MM.1S (cell line): ENCODE measurements at regions not wholly inside any gene's neighbourhood (a gene's known extent, or its start where the extent isn't known, plus 50 kb on each side); places are given as distances from the start of the nearest gene placed in this dataset.

Experiments used
- DNase-seq: peaks from one replicate; pipeline ENCODE4 v3.0.0-alpha.2; 2015
- H2AFZ ChIP-seq: fragments of 300-600 bp; sonication (generic); 2 replicates; pipeline ENCODE4 v1.6.0; 2016; ENCODE audit warnings: antibody characterized with exemption, low read length
- H3F3A ChIP-seq: fragments of 300-600 bp; sonication (generic); 2 replicates; pipeline ENCODE4 v1.6.1; 2016; ENCODE audit warnings: mild to moderate bottlenecking, antibody characterized with exemption, low read length, moderate library complexity, mixed read lengths; ENCODE audit not compliant: insufficient read depth
- H3K27ac ChIP-seq: fragments of 300-600 bp; sonication (generic); 2 replicates; pipeline ENCODE4 v1.5.1; 2016; ENCODE audit warnings: mild to moderate bottlenecking, low read length
- H3K27me3 ChIP-seq: fragments of 300-600 bp; sonication (generic); replicated peaks from 2 replicates; pipeline ENCODE4 v1.6.0; 2016; ENCODE audit warnings: low read length; ENCODE audit not compliant: insufficient read depth
- H3K36me3 ChIP-seq: fragments of 300-600 bp; sonication (generic); replicated peaks from 2 replicates; pipeline ENCODE4 v1.6.1; 2016; ENCODE audit warnings: mild to moderate bottlenecking, low read length, mixed read lengths; ENCODE audit not compliant: insufficient read depth
- H3K4me1 ChIP-seq: fragments of 300-600 bp; sonication (generic); 2 replicates; pipeline ENCODE4 v1.6.1; 2016; ENCODE audit warnings: low read length, mixed read lengths
- H3K4me2 ChIP-seq: fragments of 300-600 bp; sonication (generic); 2 replicates; pipeline ENCODE4 v1.6.0; 2016; ENCODE audit warnings: low read depth, low read length
- H3K4me3 ChIP-seq: fragments of 300-600 bp; sonication (generic); 2 replicates; pipeline ENCODE4 v1.5.1; 2016; ENCODE audit warnings: low read length, mixed read lengths
- H3K79me2 ChIP-seq: fragments of 300-600 bp; sonication (generic); 2 replicates; pipeline ENCODE4 v1.6.1; 2016; ENCODE audit warnings: mixed run types, low read length, mixed read lengths
- H3K9ac ChIP-seq: fragments of 300-600 bp; sonication (generic); 2 replicates; pipeline ENCODE4 v1.6.1; 2016; ENCODE audit warnings: low read length, mixed read lengths
- H3K9me2 ChIP-seq: fragments of 300-600 bp; sonication (generic); replicated peaks from 2 replicates; pipeline ENCODE4 v1.6.1; 2016; ENCODE audit warnings: mild to moderate bottlenecking, low read length, mixed read lengths; ENCODE audit not compliant: insufficient read depth
- H3K9me3 ChIP-seq: fragments of 300-600 bp; sonication (generic); replicated peaks from 2 replicates; pipeline ENCODE4 v1.6.1; 2016; ENCODE audit warnings: mild to moderate bottlenecking, low read length, mixed read lengths; ENCODE audit not compliant: insufficient read depth
- H4K20me1 ChIP-seq: fragments of 300-600 bp; sonication (generic); 2 replicates; pipeline ENCODE4 v1.6.1; 2016; ENCODE audit warnings: mild to moderate bottlenecking, low read length, moderate library complexity, mixed read lengths; ENCODE audit not compliant: insufficient read depth
- EZH2 ChIP-seq: fragments of 300-600 bp; sonication (generic); optimal IDR thresholded peaks from 2 replicates; pipeline ENCODE3; 2017; ENCODE audit warnings: low read depth, mild to moderate bottlenecking, antibody characterized with exemption, low read length, mixed read lengths
- EZH2phosphoT487 ChIP-seq: fragments of 300-600 bp; sonication (generic); IDR thresholded peaks from 2 replicates; pipeline ENCODE4 v1.6.1; 2018; ENCODE audit warnings: antibody characterized with exemption, low read length
- TF ChIP-seq, protein P1 (sequence below): fragments of 300-600 bp; sonication (generic); IDR thresholded peaks from 2 replicates; pipeline ENCODE4 v1.5.1; 2016; ENCODE audit warnings: antibody characterized with exemption, low read length, mixed read lengths

DNA sequence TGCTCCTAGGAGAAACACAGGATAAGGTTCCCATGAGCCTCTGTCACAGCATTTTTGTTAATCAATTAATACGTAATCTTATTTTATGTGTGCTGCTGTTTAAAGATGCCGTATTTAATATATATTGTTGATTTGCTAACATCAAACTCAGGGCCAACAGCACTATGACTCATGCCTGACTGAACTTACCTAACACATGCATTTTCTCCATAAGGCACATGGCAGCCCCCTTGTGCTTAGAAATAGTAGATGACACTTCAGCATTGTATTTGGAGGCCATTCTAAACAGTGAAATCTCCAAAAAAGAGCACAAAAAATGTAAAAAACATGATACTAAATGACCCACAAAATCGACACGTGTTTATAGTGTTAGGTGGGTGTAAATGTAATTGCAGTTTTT lies 314.8 kb downstream of the MYCN start:
- no peak overlapping the region for H3K4me2 ChIP-seq

DNA sequence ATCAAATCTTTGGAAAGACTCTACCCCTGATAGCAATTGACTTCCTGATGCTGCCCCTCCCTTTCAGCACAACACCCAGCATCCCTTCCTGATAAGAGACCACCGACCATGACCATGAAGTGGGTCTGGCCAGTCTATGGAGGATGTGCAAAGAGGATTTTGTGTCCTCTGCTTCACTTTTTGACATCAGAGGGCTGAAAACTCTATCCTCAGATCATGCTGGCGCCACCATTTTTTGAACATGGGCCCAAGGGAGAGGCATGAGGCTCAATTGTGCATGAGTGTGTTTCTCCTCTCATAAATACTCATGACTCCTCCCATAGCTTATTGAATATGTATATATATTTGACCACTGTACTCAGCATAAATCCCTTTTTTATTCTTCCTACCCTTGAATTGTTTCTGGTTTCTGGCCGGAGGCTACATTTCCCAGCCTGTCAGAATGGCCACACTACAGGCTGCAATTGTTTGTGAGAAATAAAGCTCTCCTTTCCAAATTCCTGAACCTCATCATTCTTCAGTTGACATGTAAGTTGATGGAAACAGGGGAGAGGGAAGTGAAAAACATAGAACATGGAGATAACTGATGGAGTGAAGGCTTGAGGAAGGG lies 314.1 kb downstream of the MYCN start:
- no peaks in the 10 kb centered on the region for H3F3A ChIP-seq

More for the DNA sequence above, 314.8 kb downstream of the MYCN start:
- no peaks in the 10 kb centered on the region for H3F3A ChIP-seq
- H3K9ac ChIP-seq, result no peak overlapping the region
- H3K4me1 ChIP-seq, result no peaks in the 10 kb centered on the region
- no peak overlapping the region for H2AFZ ChIP-seq
- no peaks in the 10 kb centered on the region for H4K20me1 ChIP-seq
- no peaks in the 10 kb centered on the region for H3K36me3 ChIP-seq
- no peak for TF ChIP-seq EZH2phosphoT487
- no peak for TF ChIP-seq EZH2
- TF ChIP-seq, protein P1, sequence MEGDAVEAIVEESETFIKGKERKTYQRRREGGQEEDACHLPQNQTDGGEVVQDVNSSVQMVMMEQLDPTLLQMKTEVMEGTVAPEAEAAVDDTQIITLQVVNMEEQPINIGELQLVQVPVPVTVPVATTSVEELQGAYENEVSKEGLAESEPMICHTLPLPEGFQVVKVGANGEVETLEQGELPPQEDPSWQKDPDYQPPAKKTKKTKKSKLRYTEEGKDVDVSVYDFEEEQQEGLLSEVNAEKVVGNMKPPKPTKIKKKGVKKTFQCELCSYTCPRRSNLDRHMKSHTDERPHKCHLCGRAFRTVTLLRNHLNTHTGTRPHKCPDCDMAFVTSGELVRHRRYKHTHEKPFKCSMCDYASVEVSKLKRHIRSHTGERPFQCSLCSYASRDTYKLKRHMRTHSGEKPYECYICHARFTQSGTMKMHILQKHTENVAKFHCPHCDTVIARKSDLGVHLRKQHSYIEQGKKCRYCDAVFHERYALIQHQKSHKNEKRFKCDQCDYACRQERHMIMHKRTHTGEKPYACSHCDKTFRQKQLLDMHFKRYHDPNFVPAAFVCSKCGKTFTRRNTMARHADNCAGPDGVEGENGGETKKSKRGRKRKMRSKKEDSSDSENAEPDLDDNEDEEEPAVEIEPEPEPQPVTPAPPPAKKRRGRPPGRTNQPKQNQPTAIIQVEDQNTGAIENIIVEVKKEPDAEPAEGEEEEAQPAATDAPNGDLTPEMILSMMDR, result no peak
- no peaks in the 10 kb centered on the region for H3K9me3 ChIP-seq
- no peaks in the 10 kb centered on the region for H3K9me2 ChIP-seq
- DNase-seq, result no peak
- no peaks in the 10 kb centered on the region for H3K79me2 ChIP-seq
- no peaks in the 10 kb centered on the region for H3K27me3 ChIP-seq
- no peak overlapping the region for H3K27ac ChIP-seq
- no peak overlapping the region for H3K4me3 ChIP-seq

DNA sequence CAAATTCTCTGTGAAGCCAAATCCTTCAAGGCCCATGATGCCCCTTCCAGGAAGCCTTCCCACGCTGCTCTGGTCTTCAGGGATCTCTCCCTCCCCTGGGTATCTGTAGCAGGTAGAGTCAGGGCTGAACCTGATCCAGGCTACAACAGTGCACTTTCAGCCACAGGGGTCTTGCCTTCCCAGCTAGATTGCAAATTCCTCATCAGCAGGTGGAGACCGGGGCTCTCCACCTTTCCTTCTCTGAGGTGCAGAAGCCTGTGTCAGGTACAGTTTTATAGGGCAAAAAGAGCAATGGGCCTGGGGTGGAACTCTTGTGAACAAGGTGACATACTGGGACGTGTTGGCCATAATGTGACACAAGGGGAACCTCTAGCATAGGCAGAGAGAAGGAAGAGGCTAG lies 312.9 kb downstream of the MYCN start:
- TF ChIP-seq EZH2, result no peak
- no peak for DNase-seq

More for the DNA sequence above, 314.1 kb downstream of the MYCN start:
- Histone ChIP-seq H3K4me3 (no peak overlapping the region), H3K79me2 (no peaks in the 10 kb centered on the region), H3K9me3 (no peaks in the 10 kb centered on the region), H3K27me3 (no peaks in the 10 kb centered on the region), H2AFZ (no peak overlapping the region), H3K4me1 (no peaks in the 10 kb centered on the region), H3K9ac (no peak overlapping the region), H3K9me2 (no peaks in the 10 kb centered on the region), H3K27ac (no peak overlapping the region), H3K4me2 (no peak overlapping the region), H3K36me3 (no peaks in the 10 kb centered on the region), H4K20me1 (no peaks in the 10 kb centered on the region)
- TF ChIP-seq EZH2 (no peak), EZH2phosphoT487 (no peak)
- TF ChIP-seq, protein P1, result no peak
- no peak for DNase-seq

DNA sequence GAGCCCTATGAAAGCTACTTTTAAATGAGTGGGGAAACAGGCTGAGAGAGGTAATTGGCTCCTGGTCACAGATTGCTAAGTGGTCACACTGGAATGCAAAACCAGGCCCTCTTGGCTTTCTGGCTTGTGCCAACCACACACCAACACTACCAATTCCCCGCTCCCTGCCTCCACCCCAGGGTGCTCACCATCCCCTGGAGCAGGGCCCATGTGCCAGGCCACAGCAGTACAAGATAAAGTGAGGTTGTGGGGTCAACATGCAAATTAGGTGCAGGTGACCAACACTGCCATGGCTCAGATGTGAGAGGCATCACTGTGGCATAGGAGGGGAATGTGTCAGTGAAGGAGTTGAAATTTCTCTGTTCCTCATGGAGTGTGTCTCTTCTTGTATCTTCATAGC lies 312.5 kb downstream of the MYCN start:
- H3K9me2 ChIP-seq, result no peaks in the 10 kb centered on the region
- no peaks in the 10 kb centered on the region for H3K36me3 ChIP-seq
- no peaks in the 10 kb centered on the region for H3K9me3 ChIP-seq

More for the DNA sequence above, 312.9 kb downstream of the MYCN start:
- H3K27me3 ChIP-seq, result no peaks in the 10 kb centered on the region
- no peak overlapping the region for H3K27ac ChIP-seq
- no peak overlapping the region for H3K4me2 ChIP-seq
- H2AFZ ChIP-seq, result no peak overlapping the region
- no peaks in the 10 kb centered on the region for H3K9me2 ChIP-seq
- no peaks in the 10 kb centered on the region for H3K9me3 ChIP-seq
- H4K20me1 ChIP-seq, result no peaks in the 10 kb centered on the region
- H3K4me3 ChIP-seq, result no peak overlapping the region
- H3K79me2 ChIP-seq, result no peaks in the 10 kb centered on the region
- H3K4me1 ChIP-seq, result no peaks in the 10 kb centered on the region
- no peaks in the 10 kb centered on the region for H3K36me3 ChIP-seq
- no peaks in the 10 kb centered on the region for H3F3A ChIP-seq
- H3K9ac ChIP-seq, result no peak overlapping the region

More for the DNA sequence above, 312.5 kb downstream of the MYCN start:
- H3K27me3 ChIP-seq, result no peaks in the 10 kb centered on the region
- H3K4me1 ChIP-seq, result no peaks in the 10 kb centered on the region
- no peak for DNase-seq
- H3K79me2 ChIP-seq, result no peaks in the 10 kb centered on the region
- H2AFZ ChIP-seq, result no peak overlapping the region
- no peaks in the 10 kb centered on the region for H3F3A ChIP-seq
- H3K4me2 ChIP-seq, result no peak overlapping the region
- H3K9ac ChIP-seq, result no peak overlapping the region
- no peak overlapping the region for H3K4me3 ChIP-seq
- no peak for TF ChIP-seq EZH2phosphoT487
- TF ChIP-seq, protein P1, result no peak
- no peak for TF ChIP-seq EZH2
- no peaks in the 10 kb centered on the region for H4K20me1 ChIP-seq
- H3K27ac ChIP-seq, result no peak overlapping the region
